A549 (cell line): ENCODE measurements at regions not wholly inside any gene's neighbourhood (a gene's known extent, or its start where the extent isn't known, plus 50 kb on each side); places are given as distances from the start of the nearest gene placed in this dataset.

ENCODE experiments used
- CHD4 ChIP-seq: fragments of 200-600 bp; sonication (generic); IDR thresholded peaks from 2 replicates; pipeline ENCODE4 v1.6.1; 2016; ENCODE audit warnings: antibody characterized with exemption, mild to moderate bottlenecking, borderline replicate concordance
- HDAC2 ChIP-seq: fragments of 200-600 bp; sonication (generic); IDR thresholded peaks from 2 replicates; pipeline ENCODE4 v1.6.1; 2016
- HEYL ChIP-seq: fragments of 250-450 bp; sonication (Bioruptor Pico); IDR thresholded peaks from 2 replicates; pipeline ENCODE4 v1.8.0; 2021; ENCODE audit warnings: mild to moderate bottlenecking, moderate library complexity
- HOXA7 ChIP-seq: fragments of 250-450 bp; sonication (Bioruptor Pico); IDR thresholded peaks from 2 replicates; pipeline ENCODE4 v1.5.0; 2020; ENCODE audit warnings: mild to moderate bottlenecking, moderate library complexity
- JUN ChIP-seq, 2 experiments: fragments of >200 bp; sonication (Bioruptor Twin); formaldehyde crosslinking; IDR thresholded peaks; 2 replicates in 1 of 2; 3 replicates in 1 of 2; pipeline ENCODE4 v1.6.1; 2016 to 2017
- NFE2L2 ChIP-seq: fragments of 150-350 bp; conservative IDR thresholded peaks from 2 replicates; pipeline ENCODE4 v1.6.1; 2014; ENCODE audit warnings: low read length
- POLR2A ChIP-seq: IDR thresholded peaks from 2 replicates; pipeline ENCODE4 v1.6.1; 2012; ENCODE audit warnings: mild to moderate bottlenecking, low read length
- POLR2AphosphoS2 ChIP-seq: conservative IDR thresholded peaks from 2 replicates; pipeline ENCODE4 v1.6.1; 2012; ENCODE audit warnings: low read length, improper control_type of control experiment, inconsistent platforms
- RAD21 ChIP-seq, 2 experiments: fragments of >200 bp in 1 of 2; sonication (Bioruptor Twin) in 1 of 2; formaldehyde crosslinking in 1 of 2; IDR thresholded peaks in 1 of 2; conservative IDR thresholded peaks in 1 of 2; 2 replicates in 1 of 2; 3 replicates in 1 of 2; pipeline ENCODE4 v1.6.1; 2012 to 2018; ENCODE audit warnings: inconsistent platforms in 1 of 2
- RCOR1 ChIP-seq: fragments of 150-350 bp; IDR thresholded peaks from 2 replicates; pipeline ENCODE4 v1.6.1; 2014; ENCODE audit warnings: antibody characterized with exemption, low read length, low read depth
- ZFP36 ChIP-seq: fragments of 450-650 bp; IDR thresholded peaks from 2 replicates; pipeline ENCODE4 v1.6.1; 2014; ENCODE audit warnings: borderline replicate concordance; ENCODE audit not compliant: partially characterized antibody
- TF ChIP-seq, protein P1 (sequence below): fragments of >200 bp; sonication (Bioruptor Twin); formaldehyde crosslinking; IDR thresholded peaks from 3 replicates; pipeline ENCODE4 v1.5.1; 2016
- TF ChIP-seq, protein P2 (sequence below): IDR thresholded peaks from 2 replicates; pipeline ENCODE4 v1.6.1; 2012; ENCODE audit warnings: low read depth, borderline replicate concordance
- TF ChIP-seq, protein P3 (sequence below): fragments of 200-600 bp; sonication (generic); IDR thresholded peaks from 2 replicates; pipeline ENCODE4 v1.6.1; 2016; ENCODE audit warnings: antibody characterized with exemption, mild to moderate bottlenecking, moderate library complexity

DNA sequence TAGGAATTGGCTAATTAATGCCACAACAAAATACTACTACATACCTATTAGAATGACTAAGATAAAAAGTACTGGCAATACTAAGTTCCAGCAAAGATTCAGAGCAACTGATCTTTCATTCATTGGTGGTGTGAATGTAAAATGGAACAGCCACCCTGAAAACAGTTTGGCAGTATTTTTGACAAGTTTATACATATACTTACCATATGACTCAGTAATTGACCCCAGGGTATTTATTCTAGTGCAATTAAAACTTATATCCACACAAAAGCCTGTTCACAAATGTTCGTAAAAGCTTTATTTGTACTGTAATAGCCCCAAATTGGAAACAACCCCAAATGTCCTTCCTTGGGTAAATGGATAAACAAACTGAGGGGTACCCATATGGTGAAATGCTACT lies 270.8 kb upstream of the ACTBL2 start:
- TF ChIP-seq HDAC2: no peak
- TF ChIP-seq CHD4: no peak
- no peak for TF ChIP-seq NFE2L2
- TF ChIP-seq RAD21 (conservative IDR thresholded peaks at IDR 0.05 in 1 of 2, IDR thresholded peaks at IDR 0.05 in 1 of 2): no peak
- TF ChIP-seq POLR2AphosphoS2: no peak
- TF ChIP-seq, protein P1, sequence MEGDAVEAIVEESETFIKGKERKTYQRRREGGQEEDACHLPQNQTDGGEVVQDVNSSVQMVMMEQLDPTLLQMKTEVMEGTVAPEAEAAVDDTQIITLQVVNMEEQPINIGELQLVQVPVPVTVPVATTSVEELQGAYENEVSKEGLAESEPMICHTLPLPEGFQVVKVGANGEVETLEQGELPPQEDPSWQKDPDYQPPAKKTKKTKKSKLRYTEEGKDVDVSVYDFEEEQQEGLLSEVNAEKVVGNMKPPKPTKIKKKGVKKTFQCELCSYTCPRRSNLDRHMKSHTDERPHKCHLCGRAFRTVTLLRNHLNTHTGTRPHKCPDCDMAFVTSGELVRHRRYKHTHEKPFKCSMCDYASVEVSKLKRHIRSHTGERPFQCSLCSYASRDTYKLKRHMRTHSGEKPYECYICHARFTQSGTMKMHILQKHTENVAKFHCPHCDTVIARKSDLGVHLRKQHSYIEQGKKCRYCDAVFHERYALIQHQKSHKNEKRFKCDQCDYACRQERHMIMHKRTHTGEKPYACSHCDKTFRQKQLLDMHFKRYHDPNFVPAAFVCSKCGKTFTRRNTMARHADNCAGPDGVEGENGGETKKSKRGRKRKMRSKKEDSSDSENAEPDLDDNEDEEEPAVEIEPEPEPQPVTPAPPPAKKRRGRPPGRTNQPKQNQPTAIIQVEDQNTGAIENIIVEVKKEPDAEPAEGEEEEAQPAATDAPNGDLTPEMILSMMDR: no peak
- no peak for TF ChIP-seq JUN (IDR thresholded peaks at IDR 0.05)
- no peak for TF ChIP-seq ZFP36
- no peak for TF ChIP-seq POLR2A
- TF ChIP-seq, protein P2, sequence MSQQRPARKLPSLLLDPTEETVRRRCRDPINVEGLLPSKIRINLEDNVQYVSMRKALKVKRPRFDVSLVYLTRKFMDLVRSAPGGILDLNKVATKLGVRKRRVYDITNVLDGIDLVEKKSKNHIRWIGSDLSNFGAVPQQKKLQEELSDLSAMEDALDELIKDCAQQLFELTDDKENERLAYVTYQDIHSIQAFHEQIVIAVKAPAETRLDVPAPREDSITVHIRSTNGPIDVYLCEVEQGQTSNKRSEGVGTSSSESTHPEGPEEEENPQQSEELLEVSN: no peak
- TF ChIP-seq, protein P3, sequence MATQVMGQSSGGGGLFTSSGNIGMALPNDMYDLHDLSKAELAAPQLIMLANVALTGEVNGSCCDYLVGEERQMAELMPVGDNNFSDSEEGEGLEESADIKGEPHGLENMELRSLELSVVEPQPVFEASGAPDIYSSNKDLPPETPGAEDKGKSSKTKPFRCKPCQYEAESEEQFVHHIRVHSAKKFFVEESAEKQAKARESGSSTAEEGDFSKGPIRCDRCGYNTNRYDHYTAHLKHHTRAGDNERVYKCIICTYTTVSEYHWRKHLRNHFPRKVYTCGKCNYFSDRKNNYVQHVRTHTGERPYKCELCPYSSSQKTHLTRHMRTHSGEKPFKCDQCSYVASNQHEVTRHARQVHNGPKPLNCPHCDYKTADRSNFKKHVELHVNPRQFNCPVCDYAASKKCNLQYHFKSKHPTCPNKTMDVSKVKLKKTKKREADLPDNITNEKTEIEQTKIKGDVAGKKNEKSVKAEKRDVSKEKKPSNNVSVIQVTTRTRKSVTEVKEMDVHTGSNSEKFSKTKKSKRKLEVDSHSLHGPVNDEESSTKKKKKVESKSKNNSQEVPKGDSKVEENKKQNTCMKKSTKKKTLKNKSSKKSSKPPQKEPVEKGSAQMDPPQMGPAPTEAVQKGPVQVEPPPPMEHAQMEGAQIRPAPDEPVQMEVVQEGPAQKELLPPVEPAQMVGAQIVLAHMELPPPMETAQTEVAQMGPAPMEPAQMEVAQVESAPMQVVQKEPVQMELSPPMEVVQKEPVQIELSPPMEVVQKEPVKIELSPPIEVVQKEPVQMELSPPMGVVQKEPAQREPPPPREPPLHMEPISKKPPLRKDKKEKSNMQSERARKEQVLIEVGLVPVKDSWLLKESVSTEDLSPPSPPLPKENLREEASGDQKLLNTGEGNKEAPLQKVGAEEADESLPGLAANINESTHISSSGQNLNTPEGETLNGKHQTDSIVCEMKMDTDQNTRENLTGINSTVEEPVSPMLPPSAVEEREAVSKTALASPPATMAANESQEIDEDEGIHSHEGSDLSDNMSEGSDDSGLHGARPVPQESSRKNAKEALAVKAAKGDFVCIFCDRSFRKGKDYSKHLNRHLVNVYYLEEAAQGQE: no peak
- no peak for TF ChIP-seq HEYL (CRISPR knock-in tag)
- no peak for TF ChIP-seq HOXA7
- TF ChIP-seq RCOR1: no peak
